ELR (cell line): ENCODE measurements at regions not wholly inside any gene's neighbourhood (a gene's known extent, or its start where the extent isn't known, plus 50 kb on each side); places are given as distances from the start of the nearest gene placed in this dataset.
"Not testable (repeated sequence)": the region's sequence is repeated elsewhere in the genome, so short reads cannot be mapped to it uniquely, and the experiment has no call there.

Experiments used
- DNase-seq: peaks from one replicate; pipeline ENCODE4 v3.0.0-alpha.2; 2015; ENCODE audit warnings: low read depth

DNA sequence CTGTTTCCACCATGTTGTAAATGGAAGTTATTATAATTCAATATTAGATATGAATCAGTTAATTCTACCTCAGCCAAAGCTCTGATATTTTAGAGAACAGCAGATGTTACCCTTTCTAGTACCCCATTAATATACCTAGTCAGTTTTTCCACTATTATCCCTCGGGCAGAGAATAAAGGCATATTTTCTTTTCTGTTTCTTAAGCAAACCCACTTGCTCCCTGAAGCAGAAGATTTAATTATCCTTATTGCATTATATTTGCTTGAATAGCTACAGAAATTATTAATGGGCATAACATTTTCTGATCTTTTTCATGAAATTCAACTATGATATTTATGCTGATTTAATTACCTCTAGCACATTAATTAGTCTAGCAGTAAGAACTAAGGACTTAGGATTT, 832.9 kb upstream of the FBXO33 start:
- no peak for DNase-seq

DNA sequence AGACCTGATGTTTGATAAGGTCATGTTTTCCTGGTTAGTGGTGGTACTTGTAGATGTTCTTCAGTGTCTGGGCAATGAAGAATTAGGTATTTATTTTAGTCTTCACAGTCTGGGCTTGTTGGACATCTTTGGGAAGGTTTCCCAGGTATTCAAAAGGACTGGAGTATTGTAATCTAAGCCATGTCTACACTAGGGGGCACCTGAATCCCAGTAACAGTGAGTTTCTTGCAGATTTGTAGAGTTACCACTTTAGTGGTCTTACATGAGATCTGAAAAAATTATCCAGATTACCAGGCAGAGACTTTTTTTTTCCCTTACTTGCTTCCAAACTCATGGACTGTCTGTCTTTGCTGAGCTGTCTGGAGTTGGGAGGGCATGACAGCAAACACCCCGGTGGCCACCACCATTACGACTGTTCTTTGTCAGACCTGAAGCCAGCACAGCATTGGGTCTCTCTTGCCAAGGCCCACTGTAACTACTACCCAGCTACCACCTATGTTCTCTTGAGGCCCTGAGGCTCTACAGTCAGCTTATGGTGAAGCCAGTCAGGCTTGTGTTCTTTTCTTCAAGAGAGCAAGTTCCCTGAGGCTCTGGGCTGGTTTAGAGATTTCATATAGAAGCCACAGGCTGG, 820.7 kb upstream of the FBXO33 start:
- DNase-seq, result no peak

DNA sequence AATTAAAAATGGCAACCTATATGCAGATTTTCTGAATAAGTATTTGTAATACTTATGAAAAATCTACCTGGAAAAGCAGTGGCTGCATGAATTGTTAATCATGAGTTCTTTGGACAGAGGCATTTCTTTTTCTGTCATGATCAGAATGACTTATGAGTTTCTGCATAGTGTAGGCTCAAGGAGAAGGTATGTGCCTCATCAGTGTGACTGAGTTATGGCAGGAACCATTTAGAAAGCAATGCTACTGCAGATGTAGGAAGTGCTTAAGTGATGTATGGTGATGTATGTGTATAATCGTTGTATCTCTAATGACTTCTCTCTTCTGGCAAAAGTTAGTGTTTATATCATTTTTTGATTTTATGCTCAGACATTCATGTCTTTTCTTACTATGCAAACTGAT, 816.4 kb upstream of the FBXO33 start:
- no peak for DNase-seq

DNA sequence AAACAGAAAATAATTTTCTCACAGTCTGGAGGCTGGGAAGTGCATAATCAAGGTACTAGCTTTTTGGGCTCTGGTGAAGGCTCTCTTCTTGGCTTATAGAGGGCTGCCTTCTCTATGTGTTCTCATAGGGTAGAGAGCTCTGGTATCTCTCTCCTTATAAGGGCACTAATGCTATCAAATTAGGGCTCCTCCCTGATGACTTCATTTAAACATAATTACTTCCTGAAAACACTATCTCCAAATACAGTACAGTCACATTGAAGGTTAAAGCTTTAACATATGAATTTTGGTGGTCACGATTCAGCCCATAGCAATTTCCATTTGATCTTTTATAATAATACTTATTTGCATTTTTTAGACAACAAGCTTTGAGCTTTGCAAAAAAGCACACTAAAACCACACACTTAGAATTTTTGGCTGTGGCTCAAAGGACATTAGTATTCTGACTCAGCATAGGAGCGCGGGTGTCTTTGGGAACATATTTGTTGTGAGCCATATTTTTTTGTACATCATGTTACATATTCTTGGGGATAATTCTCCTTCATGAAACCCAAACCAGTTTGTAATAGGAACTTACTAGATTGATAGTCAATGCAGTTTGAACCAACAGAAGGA, 808.1 kb upstream of the FBXO33 start:
- DNase-seq, result no peak

DNA sequence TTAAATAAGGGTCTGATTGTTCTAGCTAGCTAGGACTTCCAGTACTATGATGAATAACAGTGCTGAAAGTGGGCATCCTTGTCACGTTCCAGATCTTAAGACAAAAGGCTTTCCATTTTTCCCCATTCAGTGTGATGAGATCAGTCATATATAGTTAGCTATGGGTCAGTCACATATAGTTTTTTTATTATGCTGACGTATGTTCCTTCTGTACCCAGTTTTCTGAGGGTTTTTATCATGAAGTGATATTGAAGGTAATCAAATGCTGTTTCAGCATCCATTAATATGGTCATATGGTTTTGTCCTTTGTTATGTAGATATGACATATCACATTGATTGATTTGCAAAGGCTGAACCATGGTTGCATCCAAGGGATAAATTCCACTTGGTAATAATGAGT, 800.1 kb upstream of the FBXO33 start:
- no peak for DNase-seq

DNA sequence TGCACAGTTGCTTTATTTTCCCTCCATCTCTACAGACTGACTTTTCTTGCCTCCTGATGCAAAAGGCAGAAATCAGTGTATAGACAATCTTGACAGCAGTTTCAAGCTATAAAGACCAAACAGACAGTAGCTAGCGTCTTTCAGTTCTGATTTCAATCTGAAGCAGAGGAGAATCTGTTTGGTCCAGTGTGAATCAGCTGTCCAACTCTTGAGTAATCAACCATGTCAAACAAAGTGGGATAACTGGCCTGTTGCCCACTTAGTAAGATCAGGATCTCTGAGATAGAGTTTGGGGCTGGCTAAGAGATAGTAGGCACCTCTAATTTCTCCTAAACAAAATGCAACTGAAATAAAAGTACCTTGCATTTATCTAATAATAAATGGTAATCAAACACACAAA, 797.4 kb upstream of the FBXO33 start:
- no peak for DNase-seq

DNA sequence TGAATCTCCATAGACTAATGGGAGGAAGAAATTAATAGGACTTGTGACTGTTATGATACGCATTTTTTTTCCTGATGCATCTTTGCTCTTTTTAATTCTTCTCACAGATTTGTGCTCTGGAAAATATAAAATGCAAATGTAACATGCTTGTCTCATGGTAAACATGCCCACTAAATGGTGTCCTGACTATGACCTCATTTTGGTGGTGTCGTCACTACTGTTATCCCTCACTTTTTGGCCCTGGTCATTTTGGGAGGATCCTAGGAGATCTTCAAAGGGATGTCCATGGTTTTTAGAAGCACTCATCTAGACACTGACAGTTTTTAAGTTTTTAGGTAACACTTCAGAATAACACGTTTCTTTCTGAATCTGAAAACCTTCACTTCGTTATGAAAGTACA, 790.8 kb upstream of the FBXO33 start:
- no peak for DNase-seq

DNA sequence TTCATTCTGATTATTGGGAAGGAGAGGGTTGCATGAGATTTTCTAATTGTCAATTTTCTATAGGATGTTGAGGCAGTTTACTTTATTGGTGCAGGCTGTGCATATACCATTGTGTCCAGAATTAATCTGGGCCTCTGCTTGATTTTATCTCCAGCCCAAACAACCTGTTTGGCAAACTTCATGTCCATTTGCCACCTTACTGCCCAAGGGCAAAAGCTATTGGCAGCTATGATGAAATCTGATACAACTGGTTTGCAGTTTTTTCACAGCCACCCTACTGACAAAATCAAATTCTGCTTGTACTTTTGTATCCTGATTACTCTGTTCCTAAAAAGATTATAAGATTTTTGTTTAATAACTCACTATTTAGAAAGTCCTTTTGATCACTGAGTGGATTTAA, 789.2 kb upstream of the FBXO33 start:
- DNase-seq, result no peak

DNA sequence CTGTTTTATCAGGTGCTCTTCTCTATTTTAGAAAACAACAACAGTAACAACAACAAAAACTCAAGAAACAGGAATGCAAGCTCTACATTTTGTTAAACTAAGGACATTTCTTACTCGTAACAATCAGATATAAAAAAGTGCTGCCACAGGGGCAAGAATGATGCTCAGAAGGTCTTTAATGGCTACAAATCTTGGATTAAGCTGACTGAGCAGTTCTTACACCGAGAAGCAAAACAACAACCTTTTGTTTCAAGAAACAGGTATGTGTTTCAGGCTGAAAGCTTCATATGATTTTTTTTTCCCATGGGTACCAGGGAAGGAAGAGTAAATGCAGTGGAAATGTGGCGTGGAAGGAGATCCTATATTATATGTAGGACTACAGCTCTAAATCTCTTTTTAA, 786.8 kb upstream of the FBXO33 start:
- no peak for DNase-seq

DNA sequence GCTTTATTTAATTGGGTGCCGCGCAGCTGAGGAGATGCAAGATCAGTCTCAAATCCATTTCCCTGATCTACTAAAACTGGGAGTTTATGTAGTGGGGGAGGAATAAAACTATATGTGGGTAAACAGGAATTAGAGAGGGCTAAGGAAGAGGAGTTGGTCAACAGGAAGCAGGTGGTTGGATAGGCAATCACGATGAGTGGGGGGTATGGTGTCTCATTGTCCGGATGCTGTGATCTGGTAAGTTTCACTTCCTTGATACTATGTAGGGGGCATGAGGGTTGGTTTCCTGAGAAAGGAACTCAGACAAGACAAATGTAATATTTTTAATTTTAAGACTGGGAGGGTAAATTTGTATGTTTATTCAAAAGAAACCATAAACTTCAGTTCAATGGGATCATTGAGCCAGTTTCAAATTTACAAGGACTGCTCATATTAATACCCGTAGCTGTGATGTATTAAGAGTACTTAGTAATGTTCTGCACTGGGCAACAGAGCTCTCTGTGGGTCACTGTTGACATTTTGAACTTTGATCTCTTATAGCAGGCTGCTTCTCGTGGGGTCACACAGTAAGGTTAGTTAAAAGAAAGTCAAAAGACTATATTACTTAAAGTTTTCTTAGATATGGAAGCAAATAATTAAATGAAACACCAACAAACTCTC, 786.2 kb upstream of the FBXO33 start:
- no peak for DNase-seq

DNA sequence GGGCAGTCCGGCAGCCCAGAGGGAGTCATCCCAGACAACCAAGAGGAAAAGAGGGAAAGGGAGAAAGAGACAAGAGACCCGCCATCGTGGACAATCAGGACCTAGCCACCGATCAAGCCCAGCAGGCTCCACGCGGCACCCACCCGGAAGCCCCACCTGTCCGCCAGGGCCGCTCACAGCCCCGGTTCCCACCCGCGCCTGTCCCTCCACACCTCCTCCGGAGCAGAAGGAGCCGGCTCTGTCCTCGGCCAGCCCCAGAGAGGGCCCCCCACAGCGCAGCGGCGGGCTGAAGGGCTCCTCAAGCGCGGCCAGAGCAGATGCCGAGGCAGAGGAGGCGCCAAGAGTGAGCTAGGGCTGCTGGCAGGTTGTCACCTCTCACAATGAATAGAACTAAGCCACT, 784.7 kb upstream of the FBXO33 start:
- DNase-seq, result no peak

DNA sequence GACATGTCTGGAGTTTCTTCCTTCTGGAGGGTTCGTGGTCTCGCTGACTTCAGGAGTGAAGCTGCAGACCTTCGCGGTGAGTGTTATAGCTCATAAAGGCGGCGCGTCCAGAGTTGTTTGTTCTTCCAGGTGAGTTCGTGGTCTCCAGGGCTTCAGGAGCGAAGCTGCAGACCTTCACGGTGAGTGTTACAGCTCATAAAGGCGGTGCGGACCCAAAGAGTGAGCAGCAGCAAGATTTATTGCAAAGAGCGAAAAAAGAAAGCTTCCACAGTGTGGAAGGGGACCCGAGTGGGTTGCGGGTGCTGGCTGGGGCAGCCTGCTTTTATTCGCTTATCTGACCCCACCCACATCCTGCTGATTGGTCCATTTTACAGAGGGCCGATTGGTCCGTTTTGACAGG, 784.2 kb upstream of the FBXO33 start:
- not testable (repeated sequence) for DNase-seq

DNA sequence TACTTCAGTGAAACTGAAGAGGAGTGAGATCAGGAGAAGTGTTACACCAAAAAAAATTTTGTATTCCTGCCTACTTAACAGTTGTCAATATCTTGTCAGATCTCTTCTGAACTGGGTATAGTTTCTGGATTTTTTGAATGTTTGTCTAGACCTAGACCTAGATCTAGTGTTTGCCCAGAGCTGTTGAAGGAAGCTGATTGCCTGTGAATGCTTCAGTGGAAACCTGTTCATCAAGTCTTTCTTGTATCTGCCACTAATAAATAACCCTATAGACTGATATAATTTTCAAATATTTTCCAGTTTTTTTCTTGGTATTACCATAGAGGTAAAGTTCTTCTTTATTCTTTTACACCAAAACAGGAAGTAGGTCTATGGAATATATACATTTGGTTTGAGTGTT, 781.5 kb upstream of the FBXO33 start:
- no peak for DNase-seq

DNA sequence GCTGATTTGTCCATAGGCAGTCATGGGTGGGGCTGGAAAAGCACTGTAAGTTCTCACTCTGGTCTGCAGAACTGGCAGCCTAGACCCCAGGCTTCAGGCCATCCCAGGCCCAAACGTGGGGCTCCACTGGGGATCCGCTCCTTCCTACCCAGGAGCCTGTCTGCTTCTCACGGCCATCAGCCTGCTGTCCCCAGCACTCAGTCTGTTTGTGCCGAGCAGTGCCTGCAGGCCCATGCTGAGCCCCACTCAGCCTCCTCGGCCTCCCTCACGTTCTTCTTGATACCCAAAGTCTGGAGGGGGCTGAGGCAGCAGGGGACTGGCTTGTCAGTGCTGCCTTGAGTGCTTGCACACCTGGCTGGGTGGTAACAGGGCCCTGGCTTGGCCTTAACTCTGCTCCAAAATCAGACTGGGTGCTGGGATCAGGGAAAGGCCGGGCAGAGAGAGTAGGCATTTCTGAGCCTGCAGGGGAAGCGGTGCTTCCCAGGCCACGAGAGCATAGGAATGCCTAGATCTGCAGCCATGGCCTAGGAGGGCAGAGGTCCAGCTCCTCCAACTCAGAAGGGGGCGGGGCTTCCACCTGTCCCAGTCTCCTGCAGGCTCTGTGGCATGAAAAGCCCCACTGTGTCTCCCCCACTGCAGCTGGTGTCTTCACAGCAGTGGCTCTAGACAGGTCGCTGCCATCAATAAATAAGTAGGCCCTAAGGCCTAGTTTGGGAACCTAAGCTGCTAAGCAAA, 772.4 kb upstream of the FBXO33 start:
- DNase-seq, result no peak

DNA sequence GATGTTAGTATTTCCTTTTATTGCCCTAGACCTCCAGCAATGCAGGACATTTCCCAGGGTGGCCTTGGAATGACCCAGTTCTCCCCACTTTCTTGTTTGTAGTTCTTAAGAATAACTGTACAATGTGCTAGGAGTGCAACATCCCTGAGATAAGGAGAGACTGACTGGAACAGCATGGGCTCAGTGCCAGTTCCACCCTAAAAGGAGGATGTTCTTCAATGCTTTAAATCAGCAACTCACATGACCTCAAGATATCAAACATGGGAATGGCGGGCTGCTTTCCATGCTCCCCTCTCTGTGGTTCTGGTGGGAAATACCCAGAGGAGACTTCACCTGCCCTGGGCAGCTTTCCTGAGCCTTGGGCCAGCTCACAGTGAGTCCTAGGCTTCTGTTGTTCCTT, 766.9 kb upstream of the FBXO33 start:
- no peak for DNase-seq

DNA sequence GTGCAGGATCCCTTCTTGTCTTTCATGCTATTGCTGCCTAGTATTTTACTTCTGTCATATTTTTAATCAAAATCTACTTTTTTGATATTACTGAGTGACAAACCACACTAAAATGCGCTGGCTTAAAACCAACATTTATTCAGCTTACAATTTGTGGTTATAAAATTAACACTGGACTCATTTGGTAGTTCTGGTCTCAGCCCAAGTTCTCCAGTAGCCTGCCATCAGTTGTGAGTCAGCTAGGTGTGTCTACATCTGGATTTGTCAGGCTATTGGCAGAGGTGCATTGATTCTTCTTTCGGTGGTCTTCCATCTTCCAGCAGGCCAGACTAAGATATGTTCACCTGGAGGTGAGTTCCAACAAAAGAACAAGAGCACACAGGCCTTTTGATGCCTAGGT, 765.1 kb upstream of the FBXO33 start:
- DNase-seq, result no peak

DNA sequence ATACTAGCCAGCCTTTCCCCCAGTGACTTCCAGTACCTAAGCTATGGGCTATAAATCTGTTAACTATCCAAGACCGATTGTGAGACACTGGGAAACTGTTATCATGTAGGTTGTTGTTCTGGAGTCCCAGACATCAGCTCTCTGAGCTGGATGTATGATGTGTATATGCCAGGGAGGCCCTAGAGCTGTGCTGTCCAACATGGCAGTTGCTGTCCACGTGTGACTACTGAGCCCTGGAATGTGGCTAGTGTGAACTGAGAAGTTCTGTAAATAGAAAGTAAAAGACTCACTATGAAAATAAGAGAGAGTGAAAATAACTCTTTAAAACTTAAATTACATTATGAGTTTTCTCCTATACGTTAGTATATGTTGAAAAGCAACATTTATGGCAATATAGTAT, 755.8 kb upstream of the FBXO33 start:
- DNase-seq, result no peak

DNA sequence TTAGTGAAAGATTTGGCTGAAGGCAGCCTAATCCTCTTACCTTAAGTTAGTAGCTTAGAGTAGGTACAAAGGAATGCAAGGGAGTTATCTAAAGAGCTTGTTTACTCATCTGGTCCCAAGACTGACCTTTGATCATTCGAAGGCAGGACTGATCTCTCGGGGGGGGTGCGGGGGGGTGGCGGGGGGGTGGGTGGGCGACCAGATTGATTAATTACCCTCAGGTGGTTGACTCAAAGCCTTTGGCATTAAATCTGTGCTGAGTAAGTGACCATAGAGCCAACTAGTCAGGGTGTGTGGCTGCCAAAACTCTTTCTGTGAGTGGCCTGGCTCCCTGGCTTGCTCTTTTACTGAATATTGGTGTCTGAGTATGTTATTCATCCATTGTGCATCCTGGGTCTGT, 731.9 kb upstream of the FBXO33 start:
- no peak for DNase-seq

DNA sequence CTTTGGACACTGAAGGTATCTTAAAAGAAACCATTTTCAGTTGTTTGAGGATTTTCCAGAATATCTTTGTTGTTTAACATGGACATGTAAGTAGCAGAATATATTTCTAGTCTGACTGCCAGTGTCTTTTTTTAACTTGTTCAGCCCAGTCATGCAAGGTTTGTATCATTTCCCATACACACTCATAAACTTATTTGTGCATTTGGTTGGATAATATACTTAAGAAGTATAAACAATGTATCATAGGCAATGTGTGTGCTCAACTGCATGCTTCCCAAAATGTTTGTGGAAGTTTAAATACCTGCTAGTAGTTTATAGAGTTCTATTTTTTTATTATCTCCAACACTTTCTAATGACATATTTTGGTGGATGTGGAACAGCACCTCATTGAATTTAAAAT, 707.4 kb upstream of the FBXO33 start:
- no peak for DNase-seq

DNA sequence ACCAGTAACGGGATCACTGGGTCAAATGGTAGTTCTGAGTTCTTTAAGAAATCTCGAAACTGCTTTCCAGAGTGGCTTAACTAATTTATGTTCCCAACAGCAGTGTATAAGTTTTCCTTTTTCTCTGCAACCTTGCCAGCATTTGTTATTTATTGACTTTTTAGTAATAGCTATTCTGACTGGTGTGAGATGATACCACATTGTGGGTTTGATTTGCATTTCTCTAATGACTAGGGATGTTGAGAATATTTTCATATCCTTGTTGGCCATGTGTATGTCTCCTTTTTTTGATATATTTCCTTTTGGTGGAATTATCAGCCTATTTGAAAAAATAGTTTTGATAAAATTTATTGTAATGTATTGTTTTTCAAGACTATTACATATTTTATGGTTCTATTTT, 701.2 kb upstream of the FBXO33 start:
- no peak for DNase-seq

DNA sequence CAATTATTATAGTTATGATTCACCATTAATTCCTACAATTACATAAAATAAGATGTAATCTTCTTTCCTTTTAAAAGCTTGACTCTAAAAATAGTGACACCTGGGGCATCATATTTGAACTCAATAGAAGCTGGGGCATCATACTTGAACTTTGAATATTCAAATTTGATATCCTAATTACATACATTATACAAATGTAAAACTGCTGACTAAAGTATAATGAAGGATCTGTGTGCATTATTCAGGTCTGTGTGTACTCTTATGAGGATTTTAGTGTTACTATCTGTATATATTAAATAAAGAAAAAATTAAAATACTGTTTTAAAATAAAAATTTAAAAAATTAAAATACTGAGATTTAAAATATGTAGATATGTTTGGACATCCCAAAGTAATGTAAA, 696.9 kb upstream of the FBXO33 start:
- no peak for DNase-seq

DNA sequence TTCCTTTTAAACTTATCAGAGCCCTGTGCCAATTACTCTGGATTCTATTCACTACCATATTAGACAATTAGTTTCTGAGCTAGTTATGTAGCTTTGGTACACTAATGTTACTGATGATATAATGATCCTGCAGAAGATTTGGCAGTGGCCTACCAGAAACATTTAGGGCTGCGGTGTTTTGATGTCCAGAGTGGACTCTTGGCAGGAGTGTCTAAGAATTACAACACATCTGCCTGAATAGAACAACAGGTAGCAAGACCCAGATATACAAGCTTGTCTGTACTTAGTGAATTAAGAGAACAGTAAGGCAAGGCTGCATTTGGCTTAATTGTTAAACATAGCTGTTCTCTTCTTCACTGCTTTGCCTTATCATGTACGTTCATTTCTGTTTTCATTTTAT, 691.6 kb upstream of the FBXO33 start:
- no peak for DNase-seq

DNA sequence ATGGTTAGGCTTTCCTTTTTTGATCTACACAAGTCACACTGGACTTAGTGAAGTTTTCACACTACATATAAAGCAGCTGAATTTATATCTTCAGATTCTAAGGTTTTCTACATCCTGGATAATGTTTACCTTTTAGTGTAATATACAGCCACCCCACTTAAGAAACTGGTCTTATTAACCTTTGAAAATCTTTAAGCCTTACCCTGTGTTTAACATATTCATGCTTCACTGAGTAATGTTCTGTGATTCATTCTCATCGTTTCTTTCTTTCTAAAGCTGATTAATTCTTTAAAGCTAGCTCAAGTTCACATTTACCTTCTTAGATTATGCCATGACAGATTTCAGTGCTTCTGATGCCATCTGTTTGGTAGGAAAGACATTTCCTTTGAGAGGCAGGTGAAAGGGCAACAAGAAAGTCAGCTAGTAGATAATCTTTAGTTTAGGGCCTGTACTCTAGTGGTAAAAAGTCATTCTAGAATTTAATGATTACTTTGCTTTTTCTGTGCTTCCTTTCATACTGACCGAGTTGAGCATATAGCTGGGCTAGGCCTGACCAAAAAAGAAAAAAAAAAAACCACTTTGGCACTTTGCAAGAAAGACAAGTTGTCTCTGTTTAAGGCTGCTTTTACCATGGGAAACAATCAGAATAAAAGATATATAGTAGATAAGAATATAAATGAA, 690.9 kb upstream of the FBXO33 start:
- no peak for DNase-seq
